Panc1 (cell line): ENCODE measurements at regions not wholly inside any gene's neighbourhood (a gene's known extent, or its start where the extent isn't known, plus 50 kb on each side); places are given as distances from the start of the nearest gene placed in this dataset.

ENCODE experiments used
- ATAC-seq: fragments of 200-7000 bp; cut with Tn5 transposase; 2 replicates; pipeline ENCODE4 v1.9.1; 2020; ENCODE audit warnings: mild to moderate bottlenecking, moderate library complexity
- BruUV-seq: library from RNA; stranded (reverse); fragments of 400-500 nt; replicated peaks from 2 replicates; lab custom pipeline; 2021; lab: Mats Ljungman, UMichigan
- CTCF ChIA-PET: fragments of 300-600 bp; sonication (Branson Sonifier 250); formaldehyde crosslinking; loops from one replicate; lab custom pipeline; 2022; ENCODE audit warnings: antibody characterized with exemption; lab: Charles Lee
- POLR2A ChIA-PET: fragments of 300-600 bp; sonication (Branson Sonifier 250); formaldehyde crosslinking; loops from one replicate; lab custom pipeline; 2022; ENCODE audit warnings: antibody characterized with exemption; lab: Charles Lee
- DNase-seq: peaks from one replicate; pipeline ENCODE4 v3.0.0-alpha.2; 2010; ENCODE audit warnings: low read depth, low spot score
- H3K27ac ChIP-seq: 2 replicates; pipeline ENCODE4 v1.5.1; 2011; ENCODE audit warnings: mild to moderate bottlenecking, low read length, inconsistent platforms
- H3K27me3 ChIP-seq: fragments of 200-500 bp; sonication (Bioruptor generic); 2 replicates; pipeline ENCODE4 v1.6.0; 2014; ENCODE audit warnings: low read length, inconsistent platforms; ENCODE audit not compliant: control insufficient read depth, insufficient read depth
- H3K36me3 ChIP-seq: fragments of 200-500 bp; sonication (Bioruptor generic); 2 replicates; pipeline ENCODE4 v1.5.1; 2014; ENCODE audit warnings: inconsistent platforms, mild to moderate bottlenecking, low read length, moderate library complexity; ENCODE audit not compliant: control insufficient read depth, insufficient read depth
- H3K4me1 ChIP-seq: 2 replicates; pipeline ENCODE4 v1.5.1; 2011; ENCODE audit warnings: inconsistent platforms, mild to moderate bottlenecking, low read length, moderate library complexity; ENCODE audit not compliant: control insufficient read depth, insufficient read depth
- H3K4me3 ChIP-seq, 2 experiments: 2 replicates each; pipeline ENCODE4 v1.5.1; 2011 to 2012; ENCODE audit warnings: low read depth in 2 of 2, low read length in 2 of 2, mild to moderate bottlenecking in 2 of 2, inconsistent platforms in 1 of 2, moderate library complexity in 1 of 2
- H3K9me3 ChIP-seq: fragments of 200-500 bp; sonication (Bioruptor generic); 2 replicates; pipeline ENCODE4 v1.5.1; 2014; ENCODE audit warnings: low read depth, mild to moderate bottlenecking, inconsistent platforms, low read length, moderate library complexity; ENCODE audit not compliant: control insufficient read depth, insufficient read depth
- POLR2AphosphoS5 ChIP-seq: IDR thresholded peaks from 2 replicates; pipeline ENCODE4 v1.6.1; 2012; ENCODE audit warnings: mild to moderate bottlenecking, low read depth, low read length, moderate library complexity
- SIN3A ChIP-seq: IDR thresholded peaks from 2 replicates; pipeline ENCODE4 v1.6.1; 2012; ENCODE audit warnings: low read depth, mild to moderate bottlenecking, low read length, moderate library complexity, borderline replicate concordance; ENCODE audit not compliant: insufficient read depth
- TCF7L2 ChIP-seq: IDR thresholded peaks from 2 replicates; pipeline ENCODE4 v1.6.1; 2011; ENCODE audit warnings: mild to moderate bottlenecking, low read depth, low read length, inconsistent platforms
- in situ Hi-C: cut with HindIII; loops from 2 replicates; pipeline ENCODE4 v1.10.0; 2016; ENCODE audit warnings: low sequenced_read_pairs, low pct_unique_long_range_greater_than_20kb
- intact Hi-C: fragments of 100-400 bp; cut with micrococcal nuclease; formaldehyde crosslinking; loops from one replicate; pipeline ENCODE4 v1.10.0; 2022; ENCODE audit not compliant: unreplicated experiment
- TF ChIP-seq, protein P1 (sequence below): fragments of 450-650 bp; IDR thresholded peaks from 2 replicates; pipeline ENCODE4 v1.5.1; 2017; ENCODE audit warnings: mild to moderate bottlenecking
- TF ChIP-seq, protein P2 (sequence below), 2 experiments: IDR thresholded peaks; 2 replicates each; pipeline ENCODE4 v1.6.1; 2011 to 2012; ENCODE audit warnings: low read depth in 2 of 2, control low read depth in 1 of 2, low read length in 1 of 2, mild to moderate bottlenecking in 1 of 2, moderate library complexity in 1 of 2; ENCODE audit not compliant: insufficient read depth in 1 of 2

GRCh38 chr7:85719981-85720953, 533.4 kb upstream of the SEMA3D start:
- Histone ChIP-seq H3K27ac (no peak overlapping the region), H3K27me3 (no peaks in the 10 kb centered on the region), H3K9me3 (no peaks in the 10 kb centered on the region), H3K4me3 (no peak overlapping the region), H3K36me3 (no peaks in the 10 kb centered on the region), H3K4me1 (no peaks in the 10 kb centered on the region)
- TF ChIP-seq, protein P1, sequence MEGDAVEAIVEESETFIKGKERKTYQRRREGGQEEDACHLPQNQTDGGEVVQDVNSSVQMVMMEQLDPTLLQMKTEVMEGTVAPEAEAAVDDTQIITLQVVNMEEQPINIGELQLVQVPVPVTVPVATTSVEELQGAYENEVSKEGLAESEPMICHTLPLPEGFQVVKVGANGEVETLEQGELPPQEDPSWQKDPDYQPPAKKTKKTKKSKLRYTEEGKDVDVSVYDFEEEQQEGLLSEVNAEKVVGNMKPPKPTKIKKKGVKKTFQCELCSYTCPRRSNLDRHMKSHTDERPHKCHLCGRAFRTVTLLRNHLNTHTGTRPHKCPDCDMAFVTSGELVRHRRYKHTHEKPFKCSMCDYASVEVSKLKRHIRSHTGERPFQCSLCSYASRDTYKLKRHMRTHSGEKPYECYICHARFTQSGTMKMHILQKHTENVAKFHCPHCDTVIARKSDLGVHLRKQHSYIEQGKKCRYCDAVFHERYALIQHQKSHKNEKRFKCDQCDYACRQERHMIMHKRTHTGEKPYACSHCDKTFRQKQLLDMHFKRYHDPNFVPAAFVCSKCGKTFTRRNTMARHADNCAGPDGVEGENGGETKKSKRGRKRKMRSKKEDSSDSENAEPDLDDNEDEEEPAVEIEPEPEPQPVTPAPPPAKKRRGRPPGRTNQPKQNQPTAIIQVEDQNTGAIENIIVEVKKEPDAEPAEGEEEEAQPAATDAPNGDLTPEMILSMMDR, result no peak
- TF ChIP-seq SIN3A, result no peak
- TF ChIP-seq TCF7L2, result no peak
- TF ChIP-seq POLR2AphosphoS5, result no peak
- TF ChIP-seq, protein P2, sequence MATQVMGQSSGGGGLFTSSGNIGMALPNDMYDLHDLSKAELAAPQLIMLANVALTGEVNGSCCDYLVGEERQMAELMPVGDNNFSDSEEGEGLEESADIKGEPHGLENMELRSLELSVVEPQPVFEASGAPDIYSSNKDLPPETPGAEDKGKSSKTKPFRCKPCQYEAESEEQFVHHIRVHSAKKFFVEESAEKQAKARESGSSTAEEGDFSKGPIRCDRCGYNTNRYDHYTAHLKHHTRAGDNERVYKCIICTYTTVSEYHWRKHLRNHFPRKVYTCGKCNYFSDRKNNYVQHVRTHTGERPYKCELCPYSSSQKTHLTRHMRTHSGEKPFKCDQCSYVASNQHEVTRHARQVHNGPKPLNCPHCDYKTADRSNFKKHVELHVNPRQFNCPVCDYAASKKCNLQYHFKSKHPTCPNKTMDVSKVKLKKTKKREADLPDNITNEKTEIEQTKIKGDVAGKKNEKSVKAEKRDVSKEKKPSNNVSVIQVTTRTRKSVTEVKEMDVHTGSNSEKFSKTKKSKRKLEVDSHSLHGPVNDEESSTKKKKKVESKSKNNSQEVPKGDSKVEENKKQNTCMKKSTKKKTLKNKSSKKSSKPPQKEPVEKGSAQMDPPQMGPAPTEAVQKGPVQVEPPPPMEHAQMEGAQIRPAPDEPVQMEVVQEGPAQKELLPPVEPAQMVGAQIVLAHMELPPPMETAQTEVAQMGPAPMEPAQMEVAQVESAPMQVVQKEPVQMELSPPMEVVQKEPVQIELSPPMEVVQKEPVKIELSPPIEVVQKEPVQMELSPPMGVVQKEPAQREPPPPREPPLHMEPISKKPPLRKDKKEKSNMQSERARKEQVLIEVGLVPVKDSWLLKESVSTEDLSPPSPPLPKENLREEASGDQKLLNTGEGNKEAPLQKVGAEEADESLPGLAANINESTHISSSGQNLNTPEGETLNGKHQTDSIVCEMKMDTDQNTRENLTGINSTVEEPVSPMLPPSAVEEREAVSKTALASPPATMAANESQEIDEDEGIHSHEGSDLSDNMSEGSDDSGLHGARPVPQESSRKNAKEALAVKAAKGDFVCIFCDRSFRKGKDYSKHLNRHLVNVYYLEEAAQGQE (IDR thresholded peaks at IDR 0.05; ENCODE audit: insufficient read depth in 1 of 2, low read depth in 2 of 2, low read length in 1 of 2), result no peak
- in situ Hi-C loops (no loop called here), intact Hi-C loops (no loop called here)
- POLR2A ChIA-PET, result no interaction called here
- no TSS peak for BruUV-seq
- ATAC-seq, result no peak
- CTCF ChIA-PET, result no interaction called here
- peak; percentile 75 for DNase-seq

- no peak overlapping the region for H3K4me3 ChIP-seq
- no peaks in the 10 kb centered on the region for H3K36me3 ChIP-seq
- no peak overlapping the region for H3K27ac ChIP-seq
- ATAC-seq (no peak), DNase-seq (no peak)
- POLR2A ChIA-PET, result no interaction called here
- TF ChIP-seq, protein P1, result no peak
- TF ChIP-seq POLR2AphosphoS5, result no peak
- TF ChIP-seq, protein P2 (IDR thresholded peaks at IDR 0.05; ENCODE audit: insufficient read depth in 1 of 2, low read depth in 2 of 2, low read length in 1 of 2), result no peak
- TF ChIP-seq SIN3A, result no peak
- TF ChIP-seq TCF7L2, result no peak
- H3K27me3 ChIP-seq, result no peaks in the 10 kb centered on the region
- no TSS peak for BruUV-seq
- H3K4me1 ChIP-seq, result no peaks in the 10 kb centered on the region
- intact Hi-C loops (no loop called here), in situ Hi-C loops (no loop called here)
- H3K9me3 ChIP-seq, result no peaks in the 10 kb centered on the region
- CTCF ChIA-PET, result no interaction called here
Measured at GRCh38 chr7:85716353-85716752, 529.5 kb upstream of the SEMA3D start.
